Osteocyte (in vitro differentiated cells): ENCODE measurements at regions not wholly inside any gene's neighbourhood (a gene's known extent, or its start where the extent isn't known, plus 50 kb on each side); places are given as distances from the start of the nearest gene placed in this dataset.

Experiments used
- DNase-seq: peaks from one replicate; pipeline ENCODE4 v3.0.0; 2021; ENCODE audit warnings: mixed read lengths; ENCODE audit not compliant: unreplicated experiment; ENCODE audit errors: extremely low spot score
- H3K27ac Mint-ChIP-seq: one replicate; pipeline ENCODE4 v1.8.0; 2021; ENCODE audit warnings: mild to moderate bottlenecking, mixed read lengths; ENCODE audit not compliant: unreplicated experiment
- H3K27me3 Mint-ChIP-seq: one replicate; pipeline ENCODE4 v1.8.0; 2021; ENCODE audit warnings: mixed read lengths; ENCODE audit not compliant: unreplicated experiment
- H3K36me3 Mint-ChIP-seq: one replicate; pipeline ENCODE4 v1.8.0; 2021; ENCODE audit warnings: mixed read lengths; ENCODE audit not compliant: unreplicated experiment
- H3K4me1 Mint-ChIP-seq: one replicate; pipeline ENCODE4 v1.8.0; 2021; ENCODE audit warnings: mixed read lengths; ENCODE audit not compliant: unreplicated experiment
- H3K4me3 Mint-ChIP-seq: one replicate; pipeline ENCODE4 v1.8.0; 2021; ENCODE audit warnings: mild to moderate bottlenecking, moderate library complexity, mixed read lengths; ENCODE audit not compliant: unreplicated experiment
- H3K9me3 Mint-ChIP-seq: one replicate; pipeline ENCODE4 v1.8.0; 2021; ENCODE audit warnings: mixed read lengths; ENCODE audit not compliant: unreplicated experiment
- TF ChIP-seq, protein P1 (sequence below): fragments of 200-600 bp; sonication (generic); IDR thresholded peaks from 2 replicates; pipeline ENCODE4 v1.5.0; 2021; ENCODE audit warnings: antibody characterized with exemption, mild to moderate bottlenecking, moderate library complexity

DNA sequence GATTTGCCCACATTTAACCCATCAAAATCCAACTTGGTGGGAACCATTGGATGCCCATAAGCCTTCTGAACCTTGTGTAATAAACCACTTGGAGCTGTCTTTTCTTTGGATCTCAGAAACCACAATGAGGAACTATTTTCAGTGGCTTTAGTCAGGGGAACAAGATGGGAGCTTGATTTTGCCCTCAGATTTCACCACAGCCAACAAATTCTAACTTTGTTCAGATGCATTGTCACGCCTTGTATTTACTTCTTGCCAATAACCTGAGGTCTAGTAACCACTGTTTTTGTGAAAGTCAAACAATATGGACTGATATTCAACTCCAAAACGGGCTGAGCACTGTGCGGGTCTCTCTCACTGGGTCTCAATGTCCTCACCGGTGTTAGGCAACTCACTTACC, 508.2 kb downstream of the TNS1 start:
- Mint-ChIP-seq H3K4me1 (peaks cover 5% of the 10 kb centered on the region), H3K27me3 (no peaks in the 10 kb centered on the region), H3K4me3 (no peak overlapping the region), H3K36me3 (peaks cover 1% of the 10 kb centered on the region), H3K27ac (no peak overlapping the region), H3K9me3 (peaks cover 6% of the 10 kb centered on the region)
- TF ChIP-seq, protein P1, sequence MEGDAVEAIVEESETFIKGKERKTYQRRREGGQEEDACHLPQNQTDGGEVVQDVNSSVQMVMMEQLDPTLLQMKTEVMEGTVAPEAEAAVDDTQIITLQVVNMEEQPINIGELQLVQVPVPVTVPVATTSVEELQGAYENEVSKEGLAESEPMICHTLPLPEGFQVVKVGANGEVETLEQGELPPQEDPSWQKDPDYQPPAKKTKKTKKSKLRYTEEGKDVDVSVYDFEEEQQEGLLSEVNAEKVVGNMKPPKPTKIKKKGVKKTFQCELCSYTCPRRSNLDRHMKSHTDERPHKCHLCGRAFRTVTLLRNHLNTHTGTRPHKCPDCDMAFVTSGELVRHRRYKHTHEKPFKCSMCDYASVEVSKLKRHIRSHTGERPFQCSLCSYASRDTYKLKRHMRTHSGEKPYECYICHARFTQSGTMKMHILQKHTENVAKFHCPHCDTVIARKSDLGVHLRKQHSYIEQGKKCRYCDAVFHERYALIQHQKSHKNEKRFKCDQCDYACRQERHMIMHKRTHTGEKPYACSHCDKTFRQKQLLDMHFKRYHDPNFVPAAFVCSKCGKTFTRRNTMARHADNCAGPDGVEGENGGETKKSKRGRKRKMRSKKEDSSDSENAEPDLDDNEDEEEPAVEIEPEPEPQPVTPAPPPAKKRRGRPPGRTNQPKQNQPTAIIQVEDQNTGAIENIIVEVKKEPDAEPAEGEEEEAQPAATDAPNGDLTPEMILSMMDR: no peak
- no peak for DNase-seq

DNA sequence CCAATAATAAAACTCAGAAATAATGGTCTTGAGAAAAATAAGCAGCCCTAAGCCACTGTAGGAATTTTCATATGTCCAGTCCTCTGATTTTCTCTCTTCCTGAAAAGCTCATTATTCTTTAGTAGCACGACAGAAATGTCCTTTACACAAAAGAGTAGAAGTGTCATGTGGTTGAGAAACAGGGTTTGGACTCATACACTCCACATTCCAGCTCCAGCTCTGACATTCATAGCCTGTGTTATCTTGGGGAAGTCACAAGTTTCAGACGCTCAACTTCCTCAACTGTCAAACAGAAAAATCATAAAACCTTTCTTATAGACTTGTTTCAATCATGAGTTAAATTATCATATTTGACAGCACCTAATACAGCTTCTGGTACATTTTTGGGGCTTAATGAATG, 511.5 kb downstream of the TNS1 start:
- peaks cover 1% of the 10 kb centered on the region for H3K36me3 Mint-ChIP-seq
- H3K4me3 Mint-ChIP-seq: no peak overlapping the region
- no peak overlapping the region for H3K27ac Mint-ChIP-seq
- H3K4me1 Mint-ChIP-seq: peaks cover 20% of the 10 kb centered on the region
- TF ChIP-seq, protein P1: no peak
- H3K27me3 Mint-ChIP-seq: no peaks in the 10 kb centered on the region
- DNase-seq: no peak
- H3K9me3 Mint-ChIP-seq: peaks cover 6% of the 10 kb centered on the region

DNA sequence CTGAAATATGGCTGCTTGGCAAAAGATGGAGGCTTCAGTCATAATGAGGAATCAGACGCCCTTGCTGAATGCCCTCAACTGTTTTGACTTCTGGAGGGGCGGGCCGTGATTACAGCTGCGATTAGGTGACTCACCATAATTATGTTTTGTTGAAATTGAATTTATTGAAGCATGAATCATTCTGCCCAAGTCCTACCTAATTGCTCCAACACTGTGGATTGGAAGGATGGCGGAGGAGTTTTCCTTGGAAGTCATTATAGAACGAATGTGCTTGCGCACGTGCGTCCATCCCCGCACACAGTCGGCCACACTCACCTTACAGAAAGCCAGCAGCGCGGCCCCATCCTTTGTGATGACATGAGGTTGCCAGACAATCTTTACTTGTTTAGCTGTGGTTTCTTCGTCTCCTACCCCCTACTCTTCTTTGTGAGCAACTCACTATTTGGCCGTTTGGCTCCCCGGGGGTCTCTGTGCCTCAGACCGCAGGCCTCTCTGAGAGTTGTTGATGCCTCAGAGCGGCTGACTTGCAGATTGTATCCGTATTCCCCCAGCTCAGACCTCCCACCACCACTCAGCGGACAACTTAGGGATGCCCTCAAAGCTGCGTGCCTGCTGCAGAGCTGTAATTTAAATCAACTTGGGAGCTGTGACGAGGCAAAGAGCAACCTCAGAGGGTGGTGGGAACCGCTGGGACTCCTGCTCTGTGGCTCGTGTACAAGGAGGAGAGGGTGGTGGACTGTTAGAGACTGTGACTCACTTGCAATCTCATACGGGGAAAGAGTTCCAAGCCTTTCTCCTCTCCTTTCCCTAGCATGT, 513.4 kb downstream of the TNS1 start:
- peaks cover 6% of the 10 kb centered on the region for H3K9me3 Mint-ChIP-seq
- H3K4me1 Mint-ChIP-seq: peaks cover 20% of the 10 kb centered on the region
- DNase-seq: no peak
- peak overlapping the region; percentile 69 for H3K27ac Mint-ChIP-seq
- no peaks in the 10 kb centered on the region for H3K27me3 Mint-ChIP-seq
- H3K36me3 Mint-ChIP-seq: peaks cover 1% of the 10 kb centered on the region
- TF ChIP-seq, protein P1: no peak
- H3K4me3 Mint-ChIP-seq: peak overlapping the region; percentile 24

DNA sequence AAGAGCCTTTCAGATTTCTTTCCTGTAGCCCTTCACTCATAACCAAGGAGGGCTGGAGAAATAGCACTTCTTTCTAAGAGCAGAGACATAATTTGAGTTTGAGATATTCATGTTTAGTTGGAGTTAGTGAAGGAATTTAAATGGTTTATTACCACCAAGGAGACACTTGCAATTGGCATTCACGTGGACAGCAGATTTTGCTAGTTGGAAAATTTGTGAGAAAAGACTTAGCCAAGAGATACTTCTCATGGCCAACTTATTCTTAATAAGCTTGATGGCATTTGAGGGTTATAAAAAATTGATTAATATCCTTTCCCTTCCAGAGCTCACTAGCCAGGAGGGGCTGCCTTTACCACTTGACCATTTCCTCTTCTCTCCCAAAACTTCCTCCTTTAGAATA, 518.7 kb downstream of the TNS1 start:
- H3K27ac Mint-ChIP-seq: no peak overlapping the region
- peaks cover 35% of the 10 kb centered on the region for H3K4me1 Mint-ChIP-seq
- no peak for DNase-seq
- no peaks in the 10 kb centered on the region for H3K27me3 Mint-ChIP-seq
- H3K9me3 Mint-ChIP-seq: no peaks in the 10 kb centered on the region
- TF ChIP-seq, protein P1: no peak
- no peak overlapping the region for H3K4me3 Mint-ChIP-seq
- no peaks in the 10 kb centered on the region for H3K36me3 Mint-ChIP-seq

DNA sequence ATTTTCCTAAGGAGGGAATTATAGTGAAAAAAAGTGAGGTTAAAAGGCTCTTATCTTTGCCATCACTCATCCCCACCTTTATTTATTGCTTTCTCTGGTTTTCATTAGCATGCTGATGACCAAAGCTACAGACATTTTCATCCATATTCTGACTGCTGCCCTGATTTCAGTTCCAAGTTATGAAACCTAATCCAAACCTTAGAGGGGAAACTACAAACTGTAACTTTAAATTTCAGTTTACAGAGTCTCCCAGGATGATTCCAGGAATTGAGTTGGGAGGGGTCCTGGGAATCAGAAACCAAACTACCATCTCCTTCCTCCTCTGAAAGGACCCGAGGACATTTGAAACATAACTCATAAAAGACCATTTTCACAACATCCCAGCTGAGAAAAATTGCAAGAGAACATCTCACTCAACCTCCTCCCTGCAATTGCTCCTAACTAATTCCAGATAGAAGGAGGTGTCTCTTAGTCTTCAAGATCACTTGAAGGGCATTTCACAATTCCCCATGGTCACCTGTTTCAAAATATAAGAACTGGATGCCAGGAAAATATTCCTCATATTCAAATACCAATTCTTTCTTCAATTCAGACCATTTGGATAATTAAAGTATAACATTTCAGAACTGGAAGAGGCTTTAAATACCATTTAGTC, 520.6 kb downstream of the TNS1 start:
- H3K4me3 Mint-ChIP-seq: peak overlapping the region; percentile 9
- H3K4me1 Mint-ChIP-seq: peaks cover 38% of the 10 kb centered on the region
- no peak for DNase-seq
- no peaks in the 10 kb centered on the region for H3K36me3 Mint-ChIP-seq
- H3K9me3 Mint-ChIP-seq: no peaks in the 10 kb centered on the region
- TF ChIP-seq, protein P1: no peak
- H3K27me3 Mint-ChIP-seq: no peaks in the 10 kb centered on the region
- H3K27ac Mint-ChIP-seq: peak overlapping the region; percentile 70
